ENCODE measurements at regions not wholly inside any gene's neighbourhood (a gene's known extent, or its start where the extent isn't known, plus 50 kb on each side); places are given as distances from the start of the nearest gene placed in this dataset.

GRCh38 chr20:63079971-63080370 is 73.2 kb upstream of the BHLHE23 start (continued):
- no peak for TF ChIP-seq MGA (IDR thresholded peaks at IDR 0.05)

Data from K562 (cell line).